Astrocyte (in vitro differentiated cells and primary cell): ENCODE measurements at regions not wholly inside any gene's neighbourhood (a gene's known extent, or its start where the extent isn't known, plus 50 kb on each side); places are given as distances from the start of the nearest gene placed in this dataset.

Experiments
- DNase-seq: peaks from one replicate; pipeline ENCODE4 v3.0.0-alpha.2; 2010; ENCODE audit warnings: low read depth
- FAIRE-seq: peaks from 2 replicates; lab custom pipeline; 2011; peaks lifted over from hg19 to GRCh38; lab: Jason Lieb, UNC
- H2AFZ ChIP-seq: 2 replicates; pipeline ENCODE4 v1.6.0; 2012; ENCODE audit warnings: low read depth, low read length, inconsistent platforms
- H3K27ac ChIP-seq: 2 replicates; pipeline ENCODE4 v1.5.1; 2011; ENCODE audit warnings: low read depth, low read length, inconsistent platforms
- H3K27me3 ChIP-seq: 2 replicates; pipeline ENCODE4 v1.6.0; 2011; ENCODE audit warnings: low read length, inconsistent platforms; ENCODE audit not compliant: insufficient read depth
- H3K36me3 ChIP-seq: 2 replicates; pipeline ENCODE4 v1.5.1; 2011; ENCODE audit warnings: low read length, inconsistent platforms; ENCODE audit not compliant: insufficient read depth
- H3K4me1 ChIP-seq: 2 replicates; pipeline ENCODE4 v1.5.1; 2011; ENCODE audit warnings: low read length, inconsistent platforms; ENCODE audit not compliant: insufficient read depth
- H3K4me2 ChIP-seq: 2 replicates; pipeline ENCODE4 v1.6.0; 2012; ENCODE audit warnings: low read length, inconsistent platforms
- H3K4me3 ChIP-seq: 2 replicates; pipeline ENCODE4 v1.5.1; 2011; ENCODE audit warnings: low read depth, mild to moderate bottlenecking, low read length, inconsistent platforms; ENCODE audit not compliant: insufficient read depth
- H3K79me2 ChIP-seq: 2 replicates; pipeline ENCODE4 v1.6.0; 2012; ENCODE audit warnings: mild to moderate bottlenecking, low read length, inconsistent platforms; ENCODE audit not compliant: insufficient read depth
- H3K9ac ChIP-seq: 2 replicates; pipeline ENCODE4 v1.6.0; 2012; ENCODE audit warnings: mild to moderate bottlenecking, low read length, inconsistent platforms
- H3K9me3 ChIP-seq: 2 replicates; pipeline ENCODE4 v1.5.1; 2012; ENCODE audit warnings: low read depth, mild to moderate bottlenecking, low read length, inconsistent platforms; ENCODE audit not compliant: insufficient read depth
- H4K20me1 ChIP-seq: 2 replicates; pipeline ENCODE4 v1.6.0; 2012; ENCODE audit warnings: low read length, inconsistent platforms; ENCODE audit not compliant: insufficient read depth
- H3K27ac Mint-ChIP-seq: one replicate; pipeline ENCODE4 v1.8.0; 2021; ENCODE audit warnings: mild to moderate bottlenecking, mixed read lengths; ENCODE audit not compliant: unreplicated experiment
- H3K27me3 Mint-ChIP-seq: one replicate; pipeline ENCODE4 v1.8.0; 2021; ENCODE audit warnings: low read depth, mixed read lengths; ENCODE audit not compliant: unreplicated experiment
- H3K36me3 Mint-ChIP-seq: one replicate; pipeline ENCODE4 v1.8.0; 2021; ENCODE audit warnings: low read depth, mixed read lengths; ENCODE audit not compliant: unreplicated experiment
- H3K4me1 Mint-ChIP-seq: one replicate; pipeline ENCODE4 v1.8.0; 2021; ENCODE audit warnings: low read depth, mixed read lengths; ENCODE audit not compliant: unreplicated experiment
- H3K4me3 Mint-ChIP-seq: one replicate; pipeline ENCODE4 v1.8.0; 2021; ENCODE audit warnings: mild to moderate bottlenecking, moderate library complexity, mixed read lengths; ENCODE audit not compliant: unreplicated experiment
- H3K9me3 Mint-ChIP-seq: one replicate; pipeline ENCODE4 v1.8.0; 2021; ENCODE audit warnings: mild to moderate bottlenecking, mixed read lengths; ENCODE audit not compliant: unreplicated experiment
- EZH2 ChIP-seq: IDR thresholded peaks from 2 replicates; pipeline ENCODE4 v1.6.1; 2012; ENCODE audit warnings: mild to moderate bottlenecking, low read length, inconsistent platforms; ENCODE audit not compliant: insufficient read depth
- TF ChIP-seq, protein P1 (sequence below): IDR thresholded peaks from 2 replicates; pipeline ENCODE4 v1.5.1; 2011; ENCODE audit warnings: low read depth, mild to moderate bottlenecking, inconsistent platforms, low read length, moderate library complexity; ENCODE audit not compliant: insufficient read depth

DNA sequence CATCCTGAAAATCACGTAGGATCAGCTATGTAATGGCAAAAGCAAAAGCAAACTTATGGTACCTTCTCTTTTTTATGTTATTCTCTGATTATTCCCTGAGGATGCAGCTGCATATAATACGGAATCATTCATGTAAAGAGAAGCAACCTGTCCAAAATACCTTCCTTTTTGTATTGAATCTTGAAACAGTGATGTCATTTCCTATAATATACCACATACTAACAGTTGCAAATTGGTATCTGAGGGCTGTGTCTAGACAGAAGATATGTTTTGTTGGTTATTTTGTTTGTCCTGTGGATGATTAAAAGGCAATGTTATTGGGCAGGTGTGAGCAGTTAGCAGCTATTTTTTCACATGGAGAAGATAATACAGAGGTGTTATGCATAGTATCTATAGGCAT, 161.4 kb upstream of the AHI1 start:
- H4K20me1 ChIP-seq: no peaks in the 10 kb centered on the region
- H3K9me3 Mint-ChIP-seq: peaks cover 6% of the 10 kb centered on the region
- DNase-seq: no peak
- no peak overlapping the region for H3K27ac Mint-ChIP-seq
- no peak overlapping the region for H3K27ac ChIP-seq
- H3K27me3 ChIP-seq: no peaks in the 10 kb centered on the region
- no peaks in the 10 kb centered on the region for H3K36me3 Mint-ChIP-seq
- H3K4me3 ChIP-seq: no peak overlapping the region
- H3K79me2 ChIP-seq: no peaks in the 10 kb centered on the region
- no peak overlapping the region for H3K4me3 Mint-ChIP-seq
- H3K36me3 ChIP-seq: no peaks in the 10 kb centered on the region
- H3K4me1 ChIP-seq: no peaks in the 10 kb centered on the region
- H3K4me2 ChIP-seq: no peak overlapping the region
- no peaks in the 10 kb centered on the region for H3K4me1 Mint-ChIP-seq
- H3K9ac ChIP-seq: no peak overlapping the region
- no peak for FAIRE-seq
- H3K9me3 ChIP-seq: no peaks in the 10 kb centered on the region
- no peaks in the 10 kb centered on the region for H3K27me3 Mint-ChIP-seq
- H2AFZ ChIP-seq: no peak overlapping the region
- TF ChIP-seq, protein P1, sequence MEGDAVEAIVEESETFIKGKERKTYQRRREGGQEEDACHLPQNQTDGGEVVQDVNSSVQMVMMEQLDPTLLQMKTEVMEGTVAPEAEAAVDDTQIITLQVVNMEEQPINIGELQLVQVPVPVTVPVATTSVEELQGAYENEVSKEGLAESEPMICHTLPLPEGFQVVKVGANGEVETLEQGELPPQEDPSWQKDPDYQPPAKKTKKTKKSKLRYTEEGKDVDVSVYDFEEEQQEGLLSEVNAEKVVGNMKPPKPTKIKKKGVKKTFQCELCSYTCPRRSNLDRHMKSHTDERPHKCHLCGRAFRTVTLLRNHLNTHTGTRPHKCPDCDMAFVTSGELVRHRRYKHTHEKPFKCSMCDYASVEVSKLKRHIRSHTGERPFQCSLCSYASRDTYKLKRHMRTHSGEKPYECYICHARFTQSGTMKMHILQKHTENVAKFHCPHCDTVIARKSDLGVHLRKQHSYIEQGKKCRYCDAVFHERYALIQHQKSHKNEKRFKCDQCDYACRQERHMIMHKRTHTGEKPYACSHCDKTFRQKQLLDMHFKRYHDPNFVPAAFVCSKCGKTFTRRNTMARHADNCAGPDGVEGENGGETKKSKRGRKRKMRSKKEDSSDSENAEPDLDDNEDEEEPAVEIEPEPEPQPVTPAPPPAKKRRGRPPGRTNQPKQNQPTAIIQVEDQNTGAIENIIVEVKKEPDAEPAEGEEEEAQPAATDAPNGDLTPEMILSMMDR: no peak
- TF ChIP-seq EZH2: no peak

DNA sequence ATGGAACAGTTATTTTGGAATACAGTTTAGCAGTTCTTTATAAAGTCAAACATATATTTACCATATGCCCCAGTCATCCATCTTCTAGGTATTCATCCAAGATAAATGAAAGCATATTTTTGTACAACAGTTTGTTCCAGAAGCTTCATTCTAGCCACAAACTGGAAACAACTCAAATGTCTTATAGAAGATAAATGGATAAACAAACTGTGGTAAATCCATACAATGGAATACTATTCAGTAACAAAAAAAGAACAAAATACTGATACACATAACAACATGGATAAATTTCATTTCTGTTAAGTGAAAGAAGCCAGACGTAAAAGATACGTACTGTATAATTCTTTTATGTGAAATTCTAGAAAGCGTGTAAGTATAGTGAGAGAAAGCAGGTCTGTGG, 167.0 kb upstream of the AHI1 start:
- Histone ChIP-seq H3K36me3 (no peaks in the 10 kb centered on the region), H3K4me1 (peaks cover 8% of the 10 kb centered on the region), H3K27me3 (no peaks in the 10 kb centered on the region), H4K20me1 (no peaks in the 10 kb centered on the region), H3K27ac (no peak overlapping the region), H3K9me3 (no peaks in the 10 kb centered on the region), H3K4me3 (no peak overlapping the region), H3K9ac (no peak overlapping the region), H2AFZ (no peak overlapping the region), H3K4me2 (no peak overlapping the region), H3K79me2 (no peaks in the 10 kb centered on the region)
- no peak for DNase-seq
- no peaks in the 10 kb centered on the region for H3K4me1 Mint-ChIP-seq
- TF ChIP-seq, protein P1: no peak
- no peak for TF ChIP-seq EZH2
- no peaks in the 10 kb centered on the region for H3K36me3 Mint-ChIP-seq
- no peaks in the 10 kb centered on the region for H3K27me3 Mint-ChIP-seq
- H3K9me3 Mint-ChIP-seq: no peaks in the 10 kb centered on the region
- no peak overlapping the region for H3K27ac Mint-ChIP-seq
- FAIRE-seq: no peak
- H3K4me3 Mint-ChIP-seq: no peak overlapping the region

DNA sequence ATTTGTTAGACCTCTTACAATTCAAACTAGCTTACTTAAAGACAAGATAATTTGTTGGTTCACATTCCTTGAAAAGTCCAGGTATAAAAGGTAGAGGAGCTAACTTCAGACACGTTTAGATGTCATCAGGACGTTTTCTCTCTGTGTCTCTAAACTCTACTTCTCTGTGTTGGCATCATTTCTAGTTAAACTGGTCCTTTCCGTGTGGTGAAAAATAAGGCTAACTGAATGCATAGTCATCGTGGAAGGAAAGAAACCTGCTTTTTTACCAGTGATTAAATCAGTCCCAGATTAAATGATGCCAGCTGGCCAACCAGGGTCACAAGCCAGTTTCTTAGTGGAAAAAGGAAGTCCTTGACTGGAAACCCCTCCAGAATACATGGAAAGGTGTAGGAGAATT, 168.4 kb upstream of the AHI1 start:
- no peak overlapping the region for H3K4me2 ChIP-seq
- Mint-ChIP-seq H3K27ac (no peak overlapping the region), H3K4me3 (no peak overlapping the region), H3K27me3 (no peaks in the 10 kb centered on the region), H3K9me3 (no peaks in the 10 kb centered on the region), H3K36me3 (no peaks in the 10 kb centered on the region), H3K4me1 (no peaks in the 10 kb centered on the region)
- no peak overlapping the region for H2AFZ ChIP-seq
- H3K4me1 ChIP-seq: peaks cover 8% of the 10 kb centered on the region
- no peaks in the 10 kb centered on the region for H3K79me2 ChIP-seq
- no peak overlapping the region for H3K4me3 ChIP-seq
- H3K9me3 ChIP-seq: no peaks in the 10 kb centered on the region
- TF ChIP-seq EZH2: no peak
- TF ChIP-seq, protein P1: no peak
- H3K9ac ChIP-seq: no peak overlapping the region
- no peak for FAIRE-seq
- no peaks in the 10 kb centered on the region for H4K20me1 ChIP-seq
- no peaks in the 10 kb centered on the region for H3K36me3 ChIP-seq
- DNase-seq: no peak
- no peak overlapping the region for H3K27ac ChIP-seq
- no peaks in the 10 kb centered on the region for H3K27me3 ChIP-seq
